IPS-18c (cell line): ENCODE measurements at regions not wholly inside any gene's neighbourhood (a gene's known extent, or its start where the extent isn't known, plus 50 kb on each side); places are given as distances from the start of the nearest gene placed in this dataset.

Experiments used
- H3K4me3 ChIP-seq: 2 replicates; pipeline ENCODE4 v1.7.0; 2013; ENCODE audit warnings: low read depth, mild to moderate bottlenecking, low read length, moderate library complexity; ENCODE audit not compliant: insufficient read depth
- H3K9me3 ChIP-seq: one replicate; pipeline ENCODE4 v1.6.1; 2013; ENCODE audit warnings: mild to moderate bottlenecking, low read length, moderate library complexity; ENCODE audit not compliant: control insufficient read depth, insufficient read depth

GRCh38 chr6:170106906-170107525, 183.9 kb downstream of the DLL1 start:
- H3K9me3 ChIP-seq = no peaks in the 10 kb centered on the region
- no peak overlapping the region for H3K4me3 ChIP-seq

DNA sequence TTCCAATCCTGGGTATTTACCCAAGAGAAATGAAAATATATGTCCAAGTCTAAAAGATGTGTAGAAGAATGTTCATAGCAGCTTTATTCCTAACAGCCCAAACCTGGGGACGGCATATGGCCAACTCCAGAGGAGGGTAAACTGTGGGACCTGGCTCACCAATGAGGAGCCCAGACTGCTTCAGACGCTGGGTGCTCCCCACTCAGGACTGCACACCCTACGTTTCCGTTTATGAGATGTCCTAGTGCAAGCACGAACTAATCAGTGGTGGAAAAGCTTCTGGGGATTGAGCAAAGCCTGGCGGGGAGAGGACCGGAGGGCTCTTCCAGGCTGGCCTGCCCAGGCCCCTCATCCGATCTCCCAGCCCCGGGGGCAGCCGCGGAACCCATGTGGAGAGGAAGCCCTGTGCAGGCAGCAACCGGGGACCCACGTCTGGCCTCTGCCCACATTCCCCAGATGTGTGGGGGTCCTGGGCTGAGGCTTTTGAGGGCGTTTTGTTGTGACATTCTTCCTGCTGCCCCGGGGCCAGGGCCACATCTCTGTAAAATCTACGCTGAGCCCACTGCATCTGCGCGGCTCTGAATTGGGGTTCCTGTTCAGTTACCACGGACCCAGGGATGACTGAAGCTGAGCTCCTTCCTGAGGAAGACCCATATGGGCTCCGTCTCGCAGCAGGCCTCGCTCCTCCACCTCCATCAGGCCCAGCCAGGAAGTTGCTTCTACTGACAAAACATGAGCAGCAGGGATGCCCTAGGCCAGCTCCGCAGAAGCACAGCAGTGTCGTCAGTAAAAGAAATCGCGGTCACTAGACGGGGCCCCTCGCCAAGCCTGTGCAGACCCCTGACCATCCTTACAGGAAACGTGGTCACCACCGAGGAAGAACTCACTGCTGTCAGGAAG, 188.0 kb downstream of the DLL1 start:
- Histone ChIP-seq H3K4me3 (no peak overlapping the region), H3K9me3 (peaks cover 2% of the 10 kb centered on the region)

DNA sequence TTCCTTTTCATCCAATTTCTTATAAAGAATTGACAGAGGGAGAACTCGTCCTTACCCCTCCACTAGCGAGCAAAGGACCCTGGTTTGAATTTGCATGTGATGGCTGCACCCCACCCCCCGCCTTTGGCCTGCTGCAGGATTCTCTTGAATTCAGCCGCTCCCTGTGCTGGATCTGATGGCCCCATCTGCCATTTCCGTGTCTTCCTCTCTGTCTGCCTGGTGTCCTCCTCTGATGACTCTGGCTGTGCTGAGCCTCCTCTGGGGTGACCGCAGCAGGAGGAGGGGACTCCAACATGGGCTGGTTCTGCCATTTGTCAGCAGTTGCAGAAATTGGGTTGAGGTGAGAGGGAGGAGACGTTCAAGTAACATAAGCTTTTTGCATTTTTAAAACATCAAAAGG, 188.8 kb downstream of the DLL1 start:
- no peak overlapping the region for H3K4me3 ChIP-seq
- peaks cover 2% of the 10 kb centered on the region for H3K9me3 ChIP-seq

GRCh38 chr6:170101281-170102035, 189.4 kb downstream of the DLL1 start:
- Histone ChIP-seq H3K9me3 (peaks cover 2% of the 10 kb centered on the region), H3K4me3 (no peak overlapping the region)

DNA sequence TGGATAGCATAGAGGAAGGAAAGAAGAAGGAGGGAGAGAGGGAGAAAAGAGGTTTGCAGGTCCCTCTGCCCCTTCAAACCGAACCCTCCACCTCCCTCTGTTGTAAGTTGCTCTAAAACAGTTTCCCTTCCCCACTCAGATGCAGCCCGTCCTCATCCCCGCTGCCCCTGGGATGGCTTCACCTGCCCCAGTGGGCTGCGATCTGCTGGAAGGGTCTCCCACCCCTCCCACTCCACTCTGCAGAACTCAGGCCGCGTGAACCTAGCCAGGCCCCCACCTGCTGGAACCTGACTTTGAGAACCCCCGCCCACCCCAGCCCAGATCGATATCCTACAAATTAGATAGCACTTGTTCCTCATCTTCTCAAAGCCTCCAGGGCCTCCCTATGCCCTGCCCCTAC, 190.8 kb downstream of the DLL1 start:
- peaks cover 2% of the 10 kb centered on the region for H3K9me3 ChIP-seq
- no peak overlapping the region for H3K4me3 ChIP-seq

DNA sequence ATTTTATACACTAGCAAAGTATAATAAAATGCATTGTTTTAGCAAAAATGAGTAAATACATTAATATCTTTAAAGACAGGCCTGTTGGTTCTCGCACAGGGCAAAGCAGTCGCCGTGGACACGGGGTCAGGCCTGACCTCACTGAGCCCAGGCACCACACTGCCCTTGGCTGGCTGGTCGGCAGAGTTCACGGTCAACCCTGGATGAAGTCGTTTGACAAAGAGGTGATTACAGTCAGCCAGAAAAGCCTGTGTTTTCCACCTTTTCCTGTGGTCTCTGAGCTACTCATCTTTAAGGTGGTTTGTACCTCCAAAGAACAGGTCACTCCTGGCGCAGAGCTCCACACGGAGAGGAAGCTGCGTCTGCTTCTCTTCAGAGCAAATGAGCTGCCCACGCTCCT, 191.5 kb downstream of the DLL1 start:
- peaks cover 2% of the 10 kb centered on the region for H3K9me3 ChIP-seq
- no peak overlapping the region for H3K4me3 ChIP-seq

DNA sequence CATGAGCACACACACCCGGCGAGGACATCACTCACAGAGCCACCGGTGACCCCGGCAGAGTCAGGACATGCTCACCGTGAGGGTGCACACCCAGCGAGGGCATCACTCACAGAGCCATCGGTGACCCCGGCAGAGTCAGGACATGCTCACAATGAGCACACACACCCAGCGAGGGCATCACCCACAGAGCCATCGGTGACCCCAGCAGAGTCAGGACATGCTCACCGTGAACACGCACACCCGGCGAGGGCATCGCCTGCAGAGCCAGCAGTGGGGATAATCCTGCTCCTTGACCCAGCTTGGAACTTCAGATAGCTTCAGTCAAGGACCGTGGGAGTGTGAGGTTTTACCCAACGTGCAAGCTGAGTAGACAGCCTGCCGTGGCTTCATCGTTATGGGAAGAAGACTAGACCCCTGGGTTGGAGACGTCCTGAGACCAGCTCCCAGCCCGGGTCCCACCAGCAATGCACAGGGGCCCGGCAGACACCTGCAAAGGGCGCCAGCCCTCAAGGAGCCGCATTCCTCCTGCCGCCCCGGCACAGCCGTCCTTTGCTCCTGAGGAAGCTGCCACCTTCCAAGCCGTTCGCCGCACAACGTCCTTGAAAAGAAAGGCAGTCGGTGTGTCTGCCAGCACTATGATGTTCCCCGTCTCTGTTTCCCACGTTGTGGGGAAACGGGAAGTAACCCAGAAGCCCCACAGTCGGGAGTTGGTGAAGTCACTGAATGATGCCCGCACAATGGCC, 192.3 kb downstream of the DLL1 start:
- Histone ChIP-seq H3K4me3 (no peak overlapping the region), H3K9me3 (peaks cover 2% of the 10 kb centered on the region)

DNA sequence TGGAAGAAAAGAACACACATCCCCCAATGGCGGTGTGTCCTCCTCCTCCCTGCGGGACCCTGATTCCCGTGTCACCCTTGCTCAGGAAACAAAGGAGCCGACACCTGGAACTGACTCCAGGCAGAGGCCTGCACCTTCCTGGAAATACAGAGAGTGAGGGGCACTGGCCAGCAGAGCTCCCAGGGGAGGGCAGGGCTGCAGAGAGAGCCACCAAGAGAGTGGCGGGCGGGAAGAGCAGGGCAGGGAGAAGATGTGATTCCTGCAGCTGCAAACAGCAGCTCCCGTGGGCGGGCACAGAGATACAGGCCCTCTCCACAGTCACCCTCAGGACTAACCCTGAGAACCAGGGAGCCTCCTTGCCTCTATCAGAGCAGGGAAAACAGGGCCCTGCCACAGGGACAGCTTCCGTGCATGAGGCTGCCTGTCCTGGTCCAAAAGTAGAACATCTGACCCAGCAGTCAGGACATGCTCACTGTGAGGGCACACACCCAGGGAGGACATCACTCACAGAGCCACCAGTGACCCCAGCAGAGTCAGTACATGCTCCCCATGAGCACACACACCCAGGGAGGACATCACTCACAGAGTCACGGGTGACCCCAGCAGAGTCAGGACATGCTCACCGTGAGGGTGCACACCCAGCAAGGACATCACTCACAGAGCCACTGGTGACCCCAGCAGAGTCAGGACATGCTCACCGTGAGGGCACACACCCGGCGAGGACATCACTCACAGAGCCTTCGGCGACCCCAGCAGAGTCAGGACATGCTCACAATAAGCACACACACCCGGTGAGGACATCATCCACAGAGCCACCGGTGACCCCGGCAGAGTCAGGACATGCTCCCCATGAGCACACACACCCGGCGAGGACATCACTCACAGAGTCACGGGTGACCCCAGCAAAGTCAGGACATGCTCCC, 193.1 kb downstream of the DLL1 start:
- Histone ChIP-seq H3K9me3 (peaks cover 2% of the 10 kb centered on the region), H3K4me3 (no peak overlapping the region)

DNA sequence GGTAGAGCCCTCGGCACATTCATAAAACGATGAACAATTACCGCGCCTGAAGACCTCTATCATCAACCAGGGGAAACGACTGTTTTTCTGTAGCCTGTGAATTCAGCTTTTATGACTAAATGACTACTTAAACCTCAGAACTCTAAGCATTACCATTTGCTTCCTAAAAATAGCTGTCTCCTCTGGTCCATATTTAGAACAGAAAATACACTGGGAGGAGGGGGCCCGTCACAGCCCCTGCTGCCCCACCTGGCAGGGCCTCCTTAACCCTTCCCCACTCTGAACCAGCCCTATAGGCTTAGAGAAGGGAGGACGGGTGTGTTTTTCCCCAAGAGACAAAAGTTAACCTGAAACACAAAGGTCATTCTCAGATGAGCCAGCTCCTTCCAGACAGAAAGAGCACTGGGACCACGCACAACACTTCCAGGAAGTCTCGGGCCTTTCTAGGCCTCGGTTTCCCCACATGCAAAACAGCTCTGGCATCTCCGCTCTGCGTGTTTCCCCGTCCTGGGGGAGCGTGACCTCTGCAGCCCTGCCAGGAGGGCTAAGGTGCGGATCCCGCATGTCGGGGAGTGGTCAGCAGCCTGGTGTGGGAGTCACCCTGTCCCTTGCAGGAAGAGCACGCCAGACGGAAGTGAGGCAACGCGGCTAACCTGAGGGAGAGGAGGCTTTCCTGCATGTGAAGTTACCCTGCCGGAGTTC, 193.9 kb downstream of the DLL1 start:
- H3K4me3 ChIP-seq = no peak overlapping the region
- peaks cover 2% of the 10 kb centered on the region for H3K9me3 ChIP-seq

GRCh38 chr6:170096191-170096802, 194.6 kb downstream of the DLL1 start:
- Histone ChIP-seq H3K4me3 (no peak overlapping the region), H3K9me3 (peaks cover 2% of the 10 kb centered on the region)

DNA sequence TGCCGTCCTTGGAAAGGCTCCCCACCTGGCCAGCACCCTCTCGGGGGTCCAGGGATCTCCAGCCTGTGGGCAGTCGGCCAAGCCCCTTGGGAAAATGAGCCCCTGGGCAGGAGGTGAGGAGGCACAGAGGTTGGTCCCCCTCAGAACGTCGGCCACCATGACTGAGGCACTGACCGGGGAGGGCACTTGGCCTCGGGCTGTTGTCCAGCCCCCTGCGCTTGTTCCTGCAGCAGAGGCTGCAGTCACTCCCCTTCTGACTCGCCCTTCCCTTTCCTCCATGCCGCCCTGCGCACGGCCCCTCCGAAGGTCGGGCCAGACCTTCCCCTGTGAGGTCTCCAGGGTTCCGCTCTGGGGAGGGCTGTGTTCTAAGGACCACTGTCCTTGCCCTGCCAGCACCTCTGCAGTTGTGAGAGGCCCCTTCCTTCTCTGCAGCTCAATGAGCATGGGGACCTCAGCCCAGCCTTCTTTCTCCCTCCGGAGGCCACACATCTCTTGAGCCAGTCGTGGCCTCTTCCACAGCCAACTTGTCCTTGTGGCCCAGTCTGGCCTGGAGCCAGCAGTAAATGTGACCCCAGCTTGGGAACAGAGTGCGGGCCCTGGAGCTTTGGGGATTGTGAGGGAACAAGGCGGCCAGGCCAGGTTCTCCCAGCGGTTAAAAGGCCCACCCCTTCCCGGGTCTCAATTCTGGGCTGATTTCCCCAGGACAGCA, 195.5 kb downstream of the DLL1 start:
- Histone ChIP-seq H3K4me3 (no peak overlapping the region), H3K9me3 (peaks cover 2% of the 10 kb centered on the region)

DNA sequence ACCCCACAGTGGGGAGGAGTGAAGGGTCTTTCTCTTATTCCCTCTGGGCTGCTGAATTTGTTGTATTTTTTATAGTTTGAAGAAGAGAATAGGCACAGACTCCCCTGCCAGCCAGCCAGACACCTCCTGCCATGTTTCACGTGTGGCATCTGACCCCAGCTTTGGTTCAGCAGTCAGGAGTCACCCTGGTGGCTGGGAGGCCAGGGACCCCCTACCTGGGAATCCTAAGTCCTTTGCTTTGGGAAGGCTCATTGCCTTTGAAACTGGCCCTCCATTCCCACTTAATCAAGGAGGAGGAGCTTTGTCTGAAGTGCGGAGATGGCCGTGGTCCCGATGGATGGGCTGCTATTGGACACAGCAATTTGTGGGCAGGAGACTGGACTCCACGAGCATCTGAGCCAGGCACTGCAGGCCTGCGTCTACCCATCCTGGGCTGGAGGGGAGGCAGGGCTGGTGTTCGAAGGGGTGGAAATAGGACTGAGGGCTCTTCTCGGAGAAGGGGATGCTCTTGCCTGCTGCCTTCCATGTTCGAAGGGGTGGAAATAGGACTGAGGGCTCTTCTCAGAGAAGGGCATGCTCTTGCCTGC, 196.1 kb downstream of the DLL1 start:
- Histone ChIP-seq H3K4me3 (no peak overlapping the region), H3K9me3 (no peaks in the 10 kb centered on the region)

GRCh38 chr6:170093658-170094596, 197.0 kb downstream of the DLL1 start:
- Histone ChIP-seq H3K9me3 (no peaks in the 10 kb centered on the region), H3K4me3 (no peak overlapping the region)

DNA sequence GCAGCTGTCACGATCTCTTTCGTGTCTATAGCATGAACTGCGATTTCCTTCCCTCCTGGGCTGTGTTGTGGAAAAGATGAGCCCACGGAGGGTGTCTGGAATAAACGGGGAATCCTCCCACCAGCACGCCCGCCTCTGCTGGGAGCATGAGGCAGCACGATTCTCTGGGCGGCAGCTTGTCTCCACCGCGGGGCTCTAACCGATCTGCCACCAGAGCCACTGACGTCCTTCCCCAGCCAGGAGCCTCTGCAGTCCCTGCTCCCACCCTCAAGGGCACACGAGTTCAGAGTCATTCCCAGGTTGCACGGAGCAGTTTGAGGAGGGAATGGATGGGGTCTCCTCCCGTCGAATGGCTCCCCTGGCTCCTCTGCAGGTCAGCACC, 197.6 kb downstream of the DLL1 start:
- Histone ChIP-seq H3K9me3 (no peaks in the 10 kb centered on the region), H3K4me3 (no peak overlapping the region)
